ENCODE measurements at regions not wholly inside any gene's neighbourhood (a gene's known extent, or its start where the extent isn't known, plus 50 kb on each side); places are given as distances from the start of the nearest gene placed in this dataset.

DNA sequence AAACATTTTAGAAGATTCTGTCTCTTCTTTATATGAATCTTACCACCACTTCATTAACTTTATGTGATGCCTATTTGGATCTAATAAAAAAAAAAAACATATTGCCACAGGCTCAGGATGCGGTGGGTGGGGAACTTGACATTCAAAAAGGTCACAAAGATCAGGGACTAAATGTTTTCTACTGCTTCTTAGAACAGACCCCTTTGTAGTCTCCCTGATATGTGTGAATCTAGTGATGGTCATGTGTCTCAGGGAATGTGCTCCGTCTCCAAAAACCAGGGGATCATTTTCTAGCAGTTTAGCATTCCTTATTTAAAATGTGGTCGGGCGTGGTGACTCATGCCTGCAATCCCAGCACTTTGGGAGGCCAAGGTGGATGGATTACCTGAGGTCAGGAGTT is 807.8 kb upstream of the CHAC2 start:
- no peak overlapping the region for H3K4me2 ChIP-seq (ENCODE audit: low read length)
- H3K4me1 ChIP-seq (ENCODE audit: control insufficient read depth, low read length): no peaks in the 10 kb centered on the region
- no peaks in the 10 kb centered on the region for H3K79me2 ChIP-seq (ENCODE audit: control insufficient read depth, low read length)
- no peak overlapping the region for H3K27ac ChIP-seq (ENCODE audit: low read depth, low read length)
- H4K20me1 ChIP-seq (ENCODE audit: control insufficient read depth, insufficient read depth, low read depth, low read length): no peaks in the 10 kb centered on the region
- H3K36me3 ChIP-seq (ENCODE audit: control insufficient read depth, low read length): no peaks in the 10 kb centered on the region
- no peaks in the 10 kb centered on the region for H3F3A ChIP-seq (ENCODE audit: control insufficient read depth, insufficient read depth)
- H3K9me3 ChIP-seq (ENCODE audit: control insufficient read depth, insufficient read depth, low read length): no peaks in the 10 kb centered on the region
- no peak for TF ChIP-seq EZH2phosphoT487 (IDR thresholded peaks at IDR 0.05; ENCODE audit: borderline replicate concordance, low read length)
- TF ChIP-seq, protein P1, sequence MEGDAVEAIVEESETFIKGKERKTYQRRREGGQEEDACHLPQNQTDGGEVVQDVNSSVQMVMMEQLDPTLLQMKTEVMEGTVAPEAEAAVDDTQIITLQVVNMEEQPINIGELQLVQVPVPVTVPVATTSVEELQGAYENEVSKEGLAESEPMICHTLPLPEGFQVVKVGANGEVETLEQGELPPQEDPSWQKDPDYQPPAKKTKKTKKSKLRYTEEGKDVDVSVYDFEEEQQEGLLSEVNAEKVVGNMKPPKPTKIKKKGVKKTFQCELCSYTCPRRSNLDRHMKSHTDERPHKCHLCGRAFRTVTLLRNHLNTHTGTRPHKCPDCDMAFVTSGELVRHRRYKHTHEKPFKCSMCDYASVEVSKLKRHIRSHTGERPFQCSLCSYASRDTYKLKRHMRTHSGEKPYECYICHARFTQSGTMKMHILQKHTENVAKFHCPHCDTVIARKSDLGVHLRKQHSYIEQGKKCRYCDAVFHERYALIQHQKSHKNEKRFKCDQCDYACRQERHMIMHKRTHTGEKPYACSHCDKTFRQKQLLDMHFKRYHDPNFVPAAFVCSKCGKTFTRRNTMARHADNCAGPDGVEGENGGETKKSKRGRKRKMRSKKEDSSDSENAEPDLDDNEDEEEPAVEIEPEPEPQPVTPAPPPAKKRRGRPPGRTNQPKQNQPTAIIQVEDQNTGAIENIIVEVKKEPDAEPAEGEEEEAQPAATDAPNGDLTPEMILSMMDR (IDR thresholded peaks at IDR 0.05; ENCODE audit: low read depth, low read length, poor library complexity, severe bottlenecking): no peak
- no peaks in the 10 kb centered on the region for H3K9me2 ChIP-seq (replicated peaks; ENCODE audit: control insufficient read depth, low read length)
- no peaks in the 10 kb centered on the region for H3K27me3 ChIP-seq (ENCODE audit: control insufficient read depth, low read length)
- H3K4me3 ChIP-seq (ENCODE audit: low read length): no peak overlapping the region

DNA sequence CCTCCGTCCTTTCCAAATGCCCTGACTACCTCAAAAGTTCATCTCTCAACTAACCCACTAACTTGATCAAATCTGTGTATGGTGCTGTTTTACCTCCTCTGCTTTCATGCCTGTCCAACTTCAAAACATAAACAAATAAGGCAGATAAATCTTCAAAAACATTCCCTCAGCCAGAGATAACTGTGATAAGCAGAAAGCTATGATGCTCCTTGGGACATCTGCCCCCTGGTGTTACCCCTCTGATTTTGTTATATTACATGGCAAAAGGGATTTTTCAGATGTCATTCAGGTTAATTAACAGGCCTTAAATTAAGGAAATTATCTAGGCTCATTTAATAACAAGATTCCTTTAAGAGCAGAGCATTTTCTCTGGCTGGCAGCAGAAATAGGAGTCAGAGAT is 810.8 kb upstream of the CHAC2 start:
- Histone ChIP-seq H3K4me3 (ENCODE audit: low read length) (no peak overlapping the region), H3K9me3 (ENCODE audit: control insufficient read depth, insufficient read depth, low read length) (no peaks in the 10 kb centered on the region), H3K27ac (ENCODE audit: low read depth, low read length) (no peak overlapping the region), H3F3A (ENCODE audit: control insufficient read depth, insufficient read depth) (no peaks in the 10 kb centered on the region), H3K9me2 (replicated peaks; ENCODE audit: control insufficient read depth, low read length) (no peaks in the 10 kb centered on the region), H3K79me2 (ENCODE audit: control insufficient read depth, low read length) (no peaks in the 10 kb centered on the region), H4K20me1 (ENCODE audit: control insufficient read depth, insufficient read depth, low read depth, low read length) (no peaks in the 10 kb centered on the region), H3K27me3 (ENCODE audit: control insufficient read depth, low read length) (no peaks in the 10 kb centered on the region), H3K36me3 (ENCODE audit: control insufficient read depth, low read length) (no peaks in the 10 kb centered on the region), H3K4me2 (ENCODE audit: low read length) (no peak overlapping the region), H3K4me1 (ENCODE audit: control insufficient read depth, low read length) (no peaks in the 10 kb centered on the region)
- no peak for TF ChIP-seq EZH2phosphoT487 (IDR thresholded peaks at IDR 0.05; ENCODE audit: borderline replicate concordance, low read length)
- TF ChIP-seq, protein P1 (IDR thresholded peaks at IDR 0.05; ENCODE audit: low read depth, low read length, poor library complexity, severe bottlenecking): no peak

DNA sequence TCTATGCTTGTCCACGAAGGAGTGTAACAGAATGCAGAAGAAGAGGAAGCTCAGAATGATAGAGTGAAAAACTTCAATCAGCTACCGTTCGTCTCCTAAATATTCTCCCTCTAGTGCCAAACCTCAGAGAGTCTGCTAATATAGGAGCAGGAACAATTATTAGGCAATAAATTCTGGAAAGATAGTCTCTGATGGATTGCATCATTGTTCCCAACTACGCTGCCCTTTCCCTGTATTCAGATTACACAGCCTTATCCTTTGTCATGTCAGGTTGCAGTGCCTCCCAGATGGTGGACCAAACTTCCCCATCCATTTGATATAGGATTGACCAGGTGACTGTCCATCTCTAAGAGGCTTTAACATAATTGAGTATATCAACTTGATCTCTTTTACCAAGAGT is 811.5 kb upstream of the CHAC2 start:
- Histone ChIP-seq H3K9me3 (ENCODE audit: control insufficient read depth, insufficient read depth, low read length) (no peaks in the 10 kb centered on the region), H3K27ac (ENCODE audit: low read depth, low read length) (no peak overlapping the region), H3K9me2 (replicated peaks; ENCODE audit: control insufficient read depth, low read length) (no peaks in the 10 kb centered on the region), H3K4me3 (ENCODE audit: low read length) (no peak overlapping the region), H4K20me1 (ENCODE audit: control insufficient read depth, insufficient read depth, low read depth, low read length) (no peaks in the 10 kb centered on the region), H3K4me1 (ENCODE audit: control insufficient read depth, low read length) (no peaks in the 10 kb centered on the region), H3K4me2 (ENCODE audit: low read length) (no peak overlapping the region), H3K27me3 (ENCODE audit: control insufficient read depth, low read length) (no peaks in the 10 kb centered on the region), H3K79me2 (ENCODE audit: control insufficient read depth, low read length) (no peaks in the 10 kb centered on the region), H3F3A (ENCODE audit: control insufficient read depth, insufficient read depth) (no peaks in the 10 kb centered on the region), H3K36me3 (ENCODE audit: control insufficient read depth, low read length) (no peaks in the 10 kb centered on the region)
- TF ChIP-seq, protein P1 (IDR thresholded peaks at IDR 0.05; ENCODE audit: low read depth, low read length, poor library complexity, severe bottlenecking): no peak
- TF ChIP-seq EZH2phosphoT487 (IDR thresholded peaks at IDR 0.05; ENCODE audit: borderline replicate concordance, low read length): no peak

DNA sequence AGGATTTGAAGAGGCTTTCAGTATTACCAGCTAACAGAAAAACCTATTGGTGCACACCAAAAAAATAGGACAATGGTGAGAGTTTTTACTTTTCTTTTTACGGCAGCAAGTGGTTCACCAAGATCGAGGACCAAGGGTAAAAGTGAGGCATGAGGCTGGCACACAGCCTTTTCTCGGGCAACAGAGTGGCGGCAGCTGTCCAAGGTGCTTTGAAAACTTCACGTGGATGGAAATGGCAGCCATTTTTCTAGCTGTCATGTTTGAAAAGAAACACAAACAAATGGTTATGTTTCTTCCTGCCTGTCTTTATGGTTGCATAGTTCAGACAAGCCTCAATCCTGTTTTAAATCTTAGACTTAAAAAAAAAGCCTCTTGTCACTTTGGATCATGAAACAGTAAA is 812.5 kb upstream of the CHAC2 start:
- Histone ChIP-seq H3F3A (ENCODE audit: control insufficient read depth, insufficient read depth) (no peaks in the 10 kb centered on the region), H3K27me3 (ENCODE audit: control insufficient read depth, low read length) (no peaks in the 10 kb centered on the region), H3K4me1 (ENCODE audit: control insufficient read depth, low read length) (no peaks in the 10 kb centered on the region), H3K9me3 (ENCODE audit: control insufficient read depth, insufficient read depth, low read length) (no peaks in the 10 kb centered on the region), H3K36me3 (ENCODE audit: control insufficient read depth, low read length) (no peaks in the 10 kb centered on the region), H3K4me2 (ENCODE audit: low read length) (no peak overlapping the region), H3K9me2 (replicated peaks; ENCODE audit: control insufficient read depth, low read length) (no peaks in the 10 kb centered on the region), H4K20me1 (ENCODE audit: control insufficient read depth, insufficient read depth, low read depth, low read length) (no peaks in the 10 kb centered on the region), H3K27ac (ENCODE audit: low read depth, low read length) (no peak overlapping the region), H3K4me3 (ENCODE audit: low read length) (no peak overlapping the region), H3K79me2 (ENCODE audit: control insufficient read depth, low read length) (no peaks in the 10 kb centered on the region)
- no peak for TF ChIP-seq EZH2phosphoT487 (IDR thresholded peaks at IDR 0.05; ENCODE audit: borderline replicate concordance, low read length)
- TF ChIP-seq, protein P1 (IDR thresholded peaks at IDR 0.05; ENCODE audit: low read depth, low read length, poor library complexity, severe bottlenecking): no peak

Data from DOHH2 (cell line).